ENCODE measurements at regions not wholly inside any gene's neighbourhood (a gene's known extent, or its start where the extent isn't known, plus 50 kb on each side); places are given as distances from the start of the nearest gene placed in this dataset.

DNA sequence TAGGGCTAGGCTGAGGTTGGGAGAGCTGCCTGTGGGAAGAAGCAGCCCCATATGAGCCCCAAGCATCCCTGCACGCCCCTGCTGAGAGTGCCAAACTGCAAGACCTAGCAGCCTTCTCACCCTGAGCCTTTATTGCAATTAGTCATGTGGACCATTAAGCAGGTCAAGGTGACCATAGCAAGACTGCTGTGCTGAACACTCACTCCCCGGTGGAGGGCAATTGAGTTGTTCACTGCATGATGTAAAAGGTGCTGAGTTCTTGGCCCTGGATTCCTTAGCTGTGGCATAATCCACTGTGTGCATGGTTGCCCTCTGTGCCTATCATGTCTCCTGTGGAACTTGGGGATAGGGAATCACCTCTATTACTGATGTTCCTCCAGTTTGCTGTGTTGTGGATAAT lies 131.1 kb downstream of the FOXD1 start:
- Mint-ChIP-seq H3K27ac (no peak overlapping the region), H3K9me3 (no peaks in the 10 kb centered on the region), H3K4me3 (no peak overlapping the region), H3K27me3 (ENCODE audit: low read depth) (peaks cover 26% of the 10 kb centered on the region), H3K36me3 (ENCODE audit: insufficient read depth in 1 of 3, low read depth in 3 of 3) (no peaks in the 10 kb centered on the region), H3K4me1 (peaks cover 9 to 10% of the 10 kb centered on the region in 2 experiments)
- H2AK5ac ChIP-seq (ENCODE audit: insufficient read length, low read length) = no peak overlapping the region
- no peak overlapping the region for H3T11ph ChIP-seq (ENCODE audit: low read length)
- H4K20me1 ChIP-seq (ENCODE audit: control insufficient read depth, insufficient read depth, insufficient read length) = no peaks in the 10 kb centered on the region
- H2BK120ac ChIP-seq (ENCODE audit: low read depth, low read length, poor library complexity, severe bottlenecking) = no peak overlapping the region
- no peak overlapping the region for H3K56ac ChIP-seq (ENCODE audit: insufficient read length, low read depth, low read length)
- no peak overlapping the region for H2BK12ac ChIP-seq (ENCODE audit: insufficient read length, low read depth, low read length)
- H3K27me3 ChIP-seq (ENCODE audit: insufficient read depth, low read length) = no peaks in the 10 kb centered on the region; the same call in 1 of the 2 replicates
- H3K4me1 ChIP-seq (ENCODE audit: insufficient read depth, low read length) = peaks cover 2% of the 10 kb centered on the region; the same call in 1 of the 2 replicates
- no peak overlapping the region for H3K9ac ChIP-seq (ENCODE audit: extremely low read depth, insufficient read length, low read length)
- no peak overlapping the region for H2BK20ac ChIP-seq (ENCODE audit: low read depth, low read length, poor library complexity, severe bottlenecking)
- H3K23ac ChIP-seq (ENCODE audit: insufficient read length, low read depth, low read length) = no peak overlapping the region
- no peak overlapping the region for H4K8ac ChIP-seq (replicated peaks; ENCODE audit: insufficient read length, low read depth, low read length)
- no peak overlapping the region for H3K27ac ChIP-seq (ENCODE audit: insufficient read length, low read depth, low read length)
- no peak overlapping the region for H3K14ac ChIP-seq (ENCODE audit: insufficient read depth, low read length)
- no peak overlapping the region for H2BK5ac ChIP-seq (ENCODE audit: insufficient read length, low read length)
- no peak overlapping the region for H3K4me2 ChIP-seq (ENCODE audit: insufficient read depth, insufficient read length, low read length)
- no peak overlapping the region for H2AFZ ChIP-seq (ENCODE audit: low read length)
- H3K4ac ChIP-seq (ENCODE audit: low read depth, low read length) = no peak overlapping the region
- no peaks in the 10 kb centered on the region for H3K23me2 ChIP-seq (ENCODE audit: insufficient read length, low read depth, low read length, poor library complexity, severe bottlenecking)
- no CpG with 5 or more reads among the region's 2 CpGs for WGBS (ENCODE audit: extremely low coverage, insufficient read length, low lambda C conversion rate)
- H4K91ac ChIP-seq (ENCODE audit: insufficient read length, low read depth, low read length) = no peak overlapping the region
- H2BK15ac ChIP-seq (ENCODE audit: low read depth, low read length) = no peak overlapping the region
- no peaks in the 10 kb centered on the region for H3K79me1 ChIP-seq (ENCODE audit: insufficient read depth, low read depth, low read length, poor library complexity, severe bottlenecking)
- H3K79me2 ChIP-seq (ENCODE audit: insufficient read depth, low read length) = no peaks in the 10 kb centered on the region
- DNase-seq = no peak
- H4K5ac ChIP-seq (ENCODE audit: insufficient read length, low read depth, low read length) = no peak overlapping the region
- no peak for TF ChIP-seq CTCF (conservative IDR thresholded peaks at IDR 0.05)
- H3K18ac ChIP-seq (ENCODE audit: insufficient read length, low read depth, low read length) = no peak overlapping the region
- no peaks in the 10 kb centered on the region for H3K9me3 ChIP-seq (ENCODE audit: control insufficient read depth, low read depth, low read length)

All from H9 (cell line).